DOHH2 (cell line): ENCODE measurements at regions not wholly inside any gene's neighbourhood (a gene's known extent, or its start where the extent isn't known, plus 50 kb on each side); places are given as distances from the start of the nearest gene placed in this dataset.

ENCODE experiments used
- H3F3A ChIP-seq: fragments of 200-600 bp; sonication (generic), shearing (Covaris generic); 2 replicates; pipeline ENCODE4 v1.6.0; 2016; ENCODE audit warnings: antibody characterized with exemption, mild to moderate bottlenecking; ENCODE audit not compliant: control insufficient read depth, insufficient read depth
- H3K27ac ChIP-seq: fragments of 200-600 bp; sonication (generic); 2 replicates; pipeline ENCODE4 v1.5.1; 2014; ENCODE audit warnings: low read depth, mild to moderate bottlenecking, low read length, moderate library complexity
- H3K27me3 ChIP-seq: fragments of 200-600 bp; sonication (generic); 2 replicates; pipeline ENCODE4 v1.6.1; 2014; ENCODE audit warnings: mild to moderate bottlenecking, low read length, mixed read lengths; ENCODE audit not compliant: control insufficient read depth
- H3K36me3 ChIP-seq: fragments of 200-600 bp; sonication (generic); 2 replicates; pipeline ENCODE4 v1.6.1; 2014; ENCODE audit warnings: mild to moderate bottlenecking, low read length, moderate library complexity, mixed read lengths; ENCODE audit not compliant: control insufficient read depth
- H3K4me1 ChIP-seq: fragments of 200-600 bp; sonication (generic); 2 replicates; pipeline ENCODE4 v1.6.1; 2014; ENCODE audit warnings: mild to moderate bottlenecking, low read length, mixed read lengths; ENCODE audit not compliant: control insufficient read depth
- H3K4me2 ChIP-seq: fragments of 200-600 bp; sonication (generic); 2 replicates; pipeline ENCODE4 v1.6.0; 2014; ENCODE audit warnings: mild to moderate bottlenecking, low read length, moderate library complexity
- H3K4me3 ChIP-seq: fragments of 200-600 bp; sonication (generic); 2 replicates; pipeline ENCODE4 v1.5.1; 2014; ENCODE audit warnings: mild to moderate bottlenecking, low read length, mixed read lengths
- H3K79me2 ChIP-seq: fragments of 200-600 bp; sonication (generic); 2 replicates; pipeline ENCODE4 v1.6.1; 2014; ENCODE audit warnings: mild to moderate bottlenecking, low read length, mixed read lengths; ENCODE audit not compliant: control insufficient read depth
- H3K9me2 ChIP-seq: fragments of 200-600 bp; sonication (generic); replicated peaks from 2 replicates; pipeline ENCODE4 v1.6.1; 2014; ENCODE audit warnings: mild to moderate bottlenecking, low read length, mixed read lengths; ENCODE audit not compliant: control insufficient read depth
- H3K9me3 ChIP-seq: fragments of 200-600 bp; sonication (generic); 2 replicates; pipeline ENCODE4 v1.6.1; 2014; ENCODE audit warnings: antibody characterized with exemption, low read length, mixed read lengths; ENCODE audit not compliant: control insufficient read depth, insufficient read depth
- H4K20me1 ChIP-seq: fragments of 200-600 bp; sonication (generic); 2 replicates; pipeline ENCODE4 v1.6.0; 2014; ENCODE audit warnings: low read depth, mild to moderate bottlenecking, antibody characterized with exemption, low read length, moderate library complexity; ENCODE audit not compliant: control insufficient read depth, insufficient read depth
- CTCF ChIP-seq: fragments of 200-600 bp; sonication (generic); IDR thresholded peaks from one replicate; pipeline ENCODE4 v1.5.1; 2014; ENCODE audit warnings: antibody characterized with exemption, mild to moderate bottlenecking, low read depth, low read length; ENCODE audit not compliant: poor library complexity, severe bottlenecking
- EZH2phosphoT487 ChIP-seq: fragments of 200-600 bp; sonication (generic); IDR thresholded peaks from 2 replicates; pipeline ENCODE4 v1.6.1; 2017; ENCODE audit warnings: borderline replicate concordance, mild to moderate bottlenecking, antibody characterized with exemption, low read length, moderate library complexity, mixed read lengths

- no peak overlapping the region for H3K4me2 ChIP-seq
- H3K27ac ChIP-seq, result no peak overlapping the region
- no peaks in the 10 kb centered on the region for H4K20me1 ChIP-seq
- H3K4me1 ChIP-seq, result no peaks in the 10 kb centered on the region
- H3K27me3 ChIP-seq, result no peaks in the 10 kb centered on the region
- TF ChIP-seq CTCF, result no peak
- H3K9me2 ChIP-seq, result no peaks in the 10 kb centered on the region
- no peaks in the 10 kb centered on the region for H3F3A ChIP-seq
- no peak overlapping the region for H3K4me3 ChIP-seq
- H3K9me3 ChIP-seq, result no peaks in the 10 kb centered on the region
- H3K36me3 ChIP-seq, result no peaks in the 10 kb centered on the region
- H3K79me2 ChIP-seq, result no peaks in the 10 kb centered on the region
These were observed 712.7 kb downstream of the UQCRFS1 start for GRCh38 chr19:28500296-28500695.

- H3K4me3 ChIP-seq, result no peak overlapping the region
- no peaks in the 10 kb centered on the region for H3F3A ChIP-seq
- H3K79me2 ChIP-seq, result no peaks in the 10 kb centered on the region
- no peak overlapping the region for H3K4me2 ChIP-seq
- H3K4me1 ChIP-seq, result no peaks in the 10 kb centered on the region
- no peaks in the 10 kb centered on the region for H3K36me3 ChIP-seq
- H3K9me3 ChIP-seq, result no peaks in the 10 kb centered on the region
- no peak for TF ChIP-seq EZH2phosphoT487
- TF ChIP-seq CTCF, result no peak
- H3K27me3 ChIP-seq, result no peaks in the 10 kb centered on the region
- no peaks in the 10 kb centered on the region for H4K20me1 ChIP-seq
- H3K27ac ChIP-seq, result no peak overlapping the region
- H3K9me2 ChIP-seq, result no peaks in the 10 kb centered on the region
These were observed 714.5 kb downstream of the UQCRFS1 start for GRCh38 chr19:28498404-28498976.

- Histone ChIP-seq H4K20me1 (no peaks in the 10 kb centered on the region), H3K9me3 (no peaks in the 10 kb centered on the region), H3K36me3 (no peaks in the 10 kb centered on the region), H3K27me3 (no peaks in the 10 kb centered on the region), H3F3A (no peaks in the 10 kb centered on the region), H3K79me2 (no peaks in the 10 kb centered on the region), H3K27ac (no peak overlapping the region), H3K4me2 (no peak overlapping the region), H3K4me1 (no peaks in the 10 kb centered on the region), H3K4me3 (no peak overlapping the region), H3K9me2 (no peaks in the 10 kb centered on the region)
- no peak for TF ChIP-seq EZH2phosphoT487
- TF ChIP-seq CTCF, result no peak
These were observed 715.1 kb downstream of the UQCRFS1 start for GRCh38 chr19:28497887-28498286.
